ENCODE measurements at regions not wholly inside any gene's neighbourhood (a gene's known extent, or its start where the extent isn't known, plus 50 kb on each side); places are given as distances from the start of the nearest gene placed in this dataset.

- no peak for TF ChIP-seq CTCF (IDR thresholded peaks at IDR 0.05)
- no peak for TF ChIP-seq RXRA (IDR thresholded peaks at IDR 0.05; ENCODE audit: borderline replicate concordance, low read depth)
- TF ChIP-seq RCOR1 (IDR thresholded peaks at IDR 0.05; ENCODE audit: low read length) = no peak
- no peak for TF ChIP-seq EZH2phosphoT487 (IDR thresholded peaks at IDR 0.05; ENCODE audit: borderline replicate concordance, low read depth)
- no peak for TF ChIP-seq RAD21 (IDR thresholded peaks at IDR 0.05; ENCODE audit: low read length)
- TF ChIP-seq MXI1 (IDR thresholded peaks at IDR 0.05; ENCODE audit: low read depth, low read length) = no peak
- TF ChIP-seq CHD2 (IDR thresholded peaks at IDR 0.05; ENCODE audit: low read length, partially characterized antibody) = no peak
- TF ChIP-seq PBX3 (IDR thresholded peaks at IDR 0.05) = peak; percentile 26; the same call in 1 of the 2 replicates
- no peak for TF ChIP-seq ELF1 (IDR thresholded peaks at IDR 0.05)
- no peak for TF ChIP-seq GABPA (IDR thresholded peaks at IDR 0.05; ENCODE audit: low read depth)
- no peak for TF ChIP-seq REST (IDR thresholded peaks at IDR 0.05; ENCODE audit: low read depth, low read length)
These were observed 129.8 kb upstream of the MAGEB2 start for GRCh38 chrX:30085571-30085970.

Measured in SK-N-SH (cell line).